GM12878 (cell line): ENCODE measurements at regions not wholly inside any gene's neighbourhood (a gene's known extent, or its start where the extent isn't known, plus 50 kb on each side); places are given as distances from the start of the nearest gene placed in this dataset.

Experiments used
- ATAC-seq: fragments of 200-7000 bp; cut with Tn5 transposase; 3 replicates; pipeline ENCODE4 v1.9.1; 2020; ENCODE audit warnings: mild to moderate bottlenecking, moderate library complexity
- BruUV-seq: library from RNA; stranded (reverse); fragments of 400-500 nt; replicated peaks from 2 replicates; lab custom pipeline; 2021; lab: Mats Ljungman, UMichigan
- CTCF ChIA-PET: fragments of 300-600 bp; sonication (Branson Sonifier 250); formaldehyde crosslinking; extraction: SDS; loops from one replicate; lab custom pipeline; 2021; ENCODE audit warnings: inconsistent platforms; lab: Yijun Ruan, JAX
- POLR2A ChIA-PET: fragments of 350-600 bp; formaldehyde crosslinking; extraction: SDS; loops from one replicate; lab custom pipeline; 2021; ENCODE audit warnings: inconsistent platforms; lab: Charles Lee
- RAD21 ChIA-PET: fragments of 300-600 bp; sonication (Branson Sonifier 250); formaldehyde crosslinking; loops from one replicate; lab custom pipeline; 2023; ENCODE audit warnings: antibody characterized with exemption; ENCODE audit not compliant: unreplicated experiment; lab: Charles Lee
- SMC1A ChIA-PET: fragments of 300-600 bp; sonication (Branson Sonifier 250); formaldehyde crosslinking; loops from one replicate; lab custom pipeline; 2023; ENCODE audit not compliant: unreplicated experiment, uncharacterized antibody; lab: Charles Lee
- DNase-seq: peaks from one replicate; pipeline ENCODE4 v3.0.0-alpha.2; 2011; ENCODE audit warnings: low read depth, low spot score
- FAIRE-seq: peaks from 3 replicates; lab custom pipeline; 2011; peaks lifted over from hg19 to GRCh38; lab: Jason Lieb, UNC
- H2AFZ ChIP-seq: 2 replicates; pipeline ENCODE4 v1.6.0; 2011; ENCODE audit warnings: low read depth, low read length, control low read depth; ENCODE audit not compliant: control insufficient read depth
- H3K27ac ChIP-seq: 2 replicates; pipeline ENCODE4 v1.5.1; 2011; ENCODE audit warnings: control low read depth; ENCODE audit not compliant: control insufficient read depth, insufficient read depth
- H3K27me3 ChIP-seq, 2 experiments: replicated peaks in 1 of 2; 2 replicates each; pipeline versions ENCODE4 v1.6.0 to v1.6.1; 2011; ENCODE audit warnings: low read length in 1 of 2; ENCODE audit not compliant: control insufficient read depth in 2 of 2, insufficient read depth in 2 of 2
- H3K36me3 ChIP-seq, 2 experiments: 2 replicates each; pipeline ENCODE4 v1.5.1; 2011; ENCODE audit warnings: low read length in 1 of 2; ENCODE audit not compliant: control insufficient read depth in 2 of 2, insufficient read depth in 2 of 2
- H3K4me1 ChIP-seq: 2 replicates; pipeline ENCODE4 v1.6.1; 2011; ENCODE audit warnings: mild to moderate bottlenecking, low read length, moderate library complexity, mixed read lengths; ENCODE audit not compliant: control insufficient read depth, insufficient read depth
- H3K4me2 ChIP-seq: 2 replicates; pipeline ENCODE4 v1.6.0; 2011; ENCODE audit warnings: control low read depth; ENCODE audit not compliant: control insufficient read depth, insufficient read depth
- H3K4me3 ChIP-seq: fragments of 200-600 bp; sonication (generic); 2 replicates; pipeline ENCODE4 v1.5.1; 2016
- H3K79me2 ChIP-seq: 2 replicates; pipeline ENCODE4 v1.6.0; 2011; ENCODE audit warnings: low read length; ENCODE audit not compliant: control insufficient read depth, insufficient read depth
- H3K9ac ChIP-seq: 2 replicates; pipeline ENCODE4 v1.8.0; 2011; ENCODE audit warnings: low read length, control low read depth, mixed read lengths; ENCODE audit not compliant: control insufficient read depth, insufficient read depth
- H3K9me3 ChIP-seq: replicated peaks from 3 replicates; pipeline ENCODE4 v1.5.1; 2011; ENCODE audit warnings: mild to moderate bottlenecking, low read length; ENCODE audit not compliant: control insufficient read depth, insufficient read depth
- H4K20me1 ChIP-seq: 2 replicates; pipeline ENCODE4 v1.6.0; 2011; ENCODE audit not compliant: control insufficient read depth, insufficient read depth
- CBX5 ChIP-seq: sonication (generic); IDR thresholded peaks from 2 replicates; pipeline ENCODE4 v1.6.1; 2016; ENCODE audit warnings: low read depth, moderate library complexity, mild to moderate bottlenecking, inconsistent platforms
- CHD4 ChIP-seq: fragments of 200-600 bp; sonication (generic); IDR thresholded peaks from 2 replicates; pipeline ENCODE4 v1.6.1; 2016; ENCODE audit warnings: mild to moderate bottlenecking
- CTCF ChIP-seq, 3 experiments: IDR thresholded peaks in 2 of 3; conservative IDR thresholded peaks in 1 of 3; 2 replicates each; pipeline ENCODE4 v1.5.1; 2011; ENCODE audit warnings: low read depth in 3 of 3, low read length in 3 of 3, mild to moderate bottlenecking in 3 of 3, control low read depth in 2 of 3, moderate library complexity in 2 of 3, inconsistent platforms in 1 of 3, mixed read lengths in 1 of 3; ENCODE audit not compliant: control insufficient read depth in 2 of 3, insufficient read depth in 1 of 3; ENCODE audit errors: extremely low read depth in 1 of 3
- EP300 ChIP-seq, 2 experiments: fragments of 150-350 bp in 1 of 2; IDR thresholded peaks; 2 replicates each; pipeline ENCODE4 v1.6.1; 2011 to 2012; ENCODE audit warnings: low read depth in 2 of 2, low read length in 2 of 2, borderline replicate concordance in 1 of 2, improper control_type of control experiment in 1 of 2, inconsistent platforms in 1 of 2; ENCODE audit not compliant: control insufficient read depth in 1 of 2
- FOXM1 ChIP-seq: IDR thresholded peaks from 2 replicates; pipeline ENCODE4 v1.6.1; 2012; ENCODE audit warnings: low read depth, mild to moderate bottlenecking, inconsistent platforms, low read length, moderate library complexity
- KDM1A ChIP-seq: fragments of 200-600 bp; sonication (generic); IDR thresholded peaks from 2 replicates; pipeline ENCODE4 v1.6.1; 2016; ENCODE audit warnings: borderline replicate concordance
- MTA3 ChIP-seq: IDR thresholded peaks from 2 replicates; pipeline ENCODE4 v1.6.1; 2012; ENCODE audit warnings: low read length, inconsistent platforms, borderline replicate concordance
- NFIC ChIP-seq: IDR thresholded peaks from 2 replicates; pipeline ENCODE4 v1.6.1; 2012; ENCODE audit warnings: low read depth, mild to moderate bottlenecking, inconsistent platforms, low read length, moderate library complexity
- NKRF ChIP-seq: fragments of 450-650 bp; conservative IDR thresholded peaks from 2 replicates; pipeline ENCODE4 v1.6.1; 2017; ENCODE audit warnings: mild to moderate bottlenecking, moderate library complexity
- RELB ChIP-seq: fragments of 450-650 bp; IDR thresholded peaks from 2 replicates; pipeline ENCODE4 v1.6.1; 2017; ENCODE audit warnings: low read depth, mild to moderate bottlenecking, moderate library complexity
- SIX5 ChIP-seq: IDR thresholded peaks from 2 replicates; pipeline ENCODE4 v1.6.1; 2011; ENCODE audit warnings: mild to moderate bottlenecking, low read depth, low read length, moderate library complexity; ENCODE audit not compliant: severe bottlenecking
- SRF ChIP-seq, 2 experiments: IDR thresholded peaks; 2 replicates each; pipeline ENCODE4 v1.6.1; 2011; ENCODE audit warnings: low read depth in 2 of 2, low read length in 2 of 2, mild to moderate bottlenecking in 1 of 2, moderate library complexity in 1 of 2
- WGBS: methylation state at CpG from one replicate; pipeline ENCODE4 v1.1.6; 2016; ENCODE audit warnings: low lambda C conversion rate; ENCODE audit not compliant: insufficient replicate concordance, insufficient coverage; ENCODE audit errors: missing lambda C conversion rate; 5-methylcytosine and 5-hydroxymethylcytosine counted together
- in situ Hi-C: fragments of 300-500 bp; cut with MboI; formaldehyde crosslinking; loops from 9 replicates; pipeline ENCODE4 v1.14.3; 2018; ENCODE audit warnings: mixed read lengths
- intact Hi-C: fragments of 100-400 bp; cut with micrococcal nuclease; formaldehyde crosslinking; loops from one replicate; pipeline ENCODE4 v1.14.2; 2022; ENCODE audit not compliant: unreplicated experiment

GRCh38 chr11:23923357-23923756 lies 573.5 kb upstream of the LUZP2 start:
- DNase-seq (no peak), FAIRE-seq (no peak), ATAC-seq (no peak)
- Histone ChIP-seq H3K4me2 (no peak overlapping the region), H2AFZ (no peak overlapping the region), H3K4me1 (no peaks in the 10 kb centered on the region), H4K20me1 (no peaks in the 10 kb centered on the region), H3K9ac (no peak overlapping the region), H3K27ac (no peak overlapping the region), H3K4me3 (no peak overlapping the region), H3K79me2 (no peaks in the 10 kb centered on the region), H3K27me3 (no peaks in the 10 kb centered on the region), H3K36me3 (no peaks in the 10 kb centered on the region), H3K9me3 (no peaks in the 10 kb centered on the region)
- intact Hi-C loops (no loop called here), in situ Hi-C loops (no loop called here)
- WGBS = 47% methylated on average over 1 of the region's 1 CpG
- ChIA-PET SMC1A (no interaction called here), RAD21 (no interaction called here), POLR2A (no interaction called here), CTCF (no interaction called here)
- TF ChIP-seq EP300 (IDR thresholded peaks at IDR 0.05; ENCODE audit: borderline replicate concordance in 1 of 2, control insufficient read depth in 1 of 2, low read depth in 2 of 2, low read length in 2 of 2) (no peak), NKRF (no peak), FOXM1 (no peak), NFIC (no peak)
- no TSS peak for BruUV-seq

GRCh38 chr11:23924226-23924625 lies 572.6 kb upstream of the LUZP2 start:
- no peak overlapping the region for H2AFZ ChIP-seq
- CTCF ChIA-PET = no interaction called here

More at GRCh38 chr11:23924226-23924625, 572.6 kb upstream of the LUZP2 start:
- SMC1A ChIA-PET = no interaction called here
- no peaks in the 10 kb centered on the region for H3K36me3 ChIP-seq
- no peaks in the 10 kb centered on the region for H4K20me1 ChIP-seq
- no peak overlapping the region for H3K4me2 ChIP-seq
- BruUV-seq = no TSS peak
- no peak overlapping the region for H3K9ac ChIP-seq
- no peaks in the 10 kb centered on the region for H3K4me1 ChIP-seq
- ATAC-seq (no peak), DNase-seq (no peak), FAIRE-seq (no peak)
- in situ Hi-C loops = no loop called here
- RAD21 ChIA-PET = no interaction called here
- no peak overlapping the region for H3K4me3 ChIP-seq
- WGBS = 0% methylated on average over 1 of the region's 1 CpG
- H3K9me3 ChIP-seq = no peaks in the 10 kb centered on the region
- POLR2A ChIA-PET = no interaction called here
- H3K79me2 ChIP-seq = no peaks in the 10 kb centered on the region
- H3K27me3 ChIP-seq = no peaks in the 10 kb centered on the region
- no peak overlapping the region for H3K27ac ChIP-seq
- intact Hi-C loops = no loop called here
- TF ChIP-seq SRF (IDR thresholded peaks at IDR 0.05; ENCODE audit: low read depth in 2 of 2, low read length in 2 of 2) (no peak), RELB (no peak), MTA3 (no peak), SIX5 (no peak), CTCF (IDR thresholded peaks at IDR 0.05 in 2 of 3, conservative IDR thresholded peaks at IDR 0.05 in 1 of 3; ENCODE audit: control insufficient read depth in 2 of 3, extremely low read depth in 1 of 3, insufficient read depth in 1 of 3, low read depth in 3 of 3, low read length in 3 of 3) (no peak), KDM1A (no peak), CBX5 (no peak), CHD4 (no peak)
